ENCODE measurements at regions not wholly inside any gene's neighbourhood (a gene's known extent, or its start where the extent isn't known, plus 50 kb on each side); places are given as distances from the start of the nearest gene placed in this dataset.

DNA sequence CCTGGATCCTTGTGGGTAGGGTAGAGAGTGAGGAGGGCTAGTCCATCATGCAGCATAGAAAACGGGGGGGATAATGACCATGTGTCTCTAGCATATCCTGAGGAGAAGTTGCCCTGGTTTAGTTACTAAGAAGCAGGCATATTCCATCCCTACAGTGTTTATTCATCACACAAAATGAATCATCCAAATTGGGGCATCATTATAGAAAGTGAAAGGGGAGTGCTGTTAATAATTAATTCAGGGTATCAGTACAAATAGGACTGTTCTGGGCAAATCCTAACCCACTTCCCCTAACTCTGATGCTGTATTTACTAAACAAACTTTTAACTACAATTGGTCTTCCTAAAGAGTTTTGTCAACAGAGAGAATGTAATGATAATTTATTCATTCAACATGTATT is 281.1 kb upstream of the ARX start:
- no peak for TF ChIP-seq POLR2A (IDR thresholded peaks at IDR 0.05)
- no peak for TF ChIP-seq CTCF (IDR thresholded peaks at IDR 0.05)
